ENCODE measurements at regions not wholly inside any gene's neighbourhood (a gene's known extent, or its start where the extent isn't known, plus 50 kb on each side); places are given as distances from the start of the nearest gene placed in this dataset.
A peak's percentile ranks its signal among the peaks of the same experiment; 100 is the strongest.

DNA sequence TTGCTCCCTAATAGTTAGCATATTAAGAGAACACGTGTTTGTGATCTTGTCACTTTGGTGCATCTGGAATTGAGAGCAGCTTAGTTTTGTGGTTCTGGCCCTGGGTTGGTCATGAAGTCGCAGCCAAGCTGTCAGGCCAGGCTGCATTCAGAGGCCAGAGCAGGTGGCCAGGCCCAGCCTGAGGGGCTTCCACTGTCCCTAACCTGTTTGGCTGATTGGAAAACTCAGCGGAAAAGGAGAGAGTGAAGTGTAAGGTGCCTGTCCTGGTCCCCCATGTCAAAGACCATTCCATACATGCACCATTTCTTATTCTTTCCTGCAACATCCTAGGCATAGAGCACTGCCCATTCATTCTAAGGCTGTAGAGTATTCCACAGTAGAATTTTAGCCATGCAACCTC, 111.5 kb upstream of the IGLL5 start:
- Histone ChIP-seq H3K27me3 (no peaks in the 10 kb centered on the region), H3K4me3 (no peak overlapping the region), H3K4me1 (no peaks in the 10 kb centered on the region), H3K9me3 (no peaks in the 10 kb centered on the region), H3K27ac (no peak overlapping the region), H3K36me3 (no peaks in the 10 kb centered on the region)
- intact Hi-C loops (cut with DNase I), result no loop called here
- TF ChIP-seq POLR2AphosphoS5 (IDR thresholded peaks at IDR 0.05; ENCODE audit: insufficient read depth in 1 of 2, low read depth in 1 of 2), result no peak
- no peak for TF ChIP-seq POLR2A (IDR thresholded peaks at IDR 0.05)
- TF ChIP-seq CTCF (IDR thresholded peaks at IDR 0.05), result no peak
- peak; percentile 16 to 52 for DNase-seq (ENCODE audit: extremely low spot score in 2 of 2)

DNA sequence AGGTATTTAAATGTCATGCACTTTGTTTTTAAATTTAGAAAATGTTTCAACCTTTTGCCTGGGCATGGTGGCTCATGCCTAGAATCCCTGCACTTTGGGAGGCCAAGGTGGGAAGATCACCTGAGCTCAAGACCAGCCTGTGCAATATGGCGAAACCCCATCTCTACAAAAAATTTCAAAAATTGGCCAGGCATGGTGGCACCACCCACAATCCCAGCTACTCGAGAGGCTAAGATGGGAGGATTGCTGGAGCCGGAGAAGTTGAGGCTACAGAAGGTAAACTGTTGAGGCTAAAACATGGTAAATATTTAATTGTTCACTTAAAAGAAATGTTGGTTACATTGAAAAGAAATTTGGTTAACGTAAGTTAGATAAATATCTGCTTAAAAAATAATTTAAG, 108.4 kb upstream of the IGLL5 start:
- no peak for TF ChIP-seq POLR2AphosphoS5 (IDR thresholded peaks at IDR 0.05; ENCODE audit: insufficient read depth in 1 of 2, low read depth in 1 of 2)
- no peak for TF ChIP-seq CTCF (IDR thresholded peaks at IDR 0.05)
- no peak for TF ChIP-seq POLR2A (IDR thresholded peaks at IDR 0.05)
- H3K27ac ChIP-seq, result no peak overlapping the region
- H3K4me1 ChIP-seq, result no peaks in the 10 kb centered on the region
- no peaks in the 10 kb centered on the region for H3K27me3 ChIP-seq
- intact Hi-C loops (cut with DNase I), result no loop called here
- no peak overlapping the region for H3K4me3 ChIP-seq
- no peaks in the 10 kb centered on the region for H3K36me3 ChIP-seq
- peak in 1 of 2 donors; percentile 18 for DNase-seq (ENCODE audit: extremely low spot score in 2 of 2)
- no peaks in the 10 kb centered on the region for H3K9me3 ChIP-seq

GRCh38 chr22:22783575-22783974, 104.0 kb upstream of the IGLL5 start:
- TF ChIP-seq POLR2A (IDR thresholded peaks at IDR 0.05) (no peak), CTCF (IDR thresholded peaks at IDR 0.05) (no peak), POLR2AphosphoS5 (IDR thresholded peaks at IDR 0.05; ENCODE audit: insufficient read depth in 1 of 2, low read depth in 1 of 2) (no peak)

DNA sequence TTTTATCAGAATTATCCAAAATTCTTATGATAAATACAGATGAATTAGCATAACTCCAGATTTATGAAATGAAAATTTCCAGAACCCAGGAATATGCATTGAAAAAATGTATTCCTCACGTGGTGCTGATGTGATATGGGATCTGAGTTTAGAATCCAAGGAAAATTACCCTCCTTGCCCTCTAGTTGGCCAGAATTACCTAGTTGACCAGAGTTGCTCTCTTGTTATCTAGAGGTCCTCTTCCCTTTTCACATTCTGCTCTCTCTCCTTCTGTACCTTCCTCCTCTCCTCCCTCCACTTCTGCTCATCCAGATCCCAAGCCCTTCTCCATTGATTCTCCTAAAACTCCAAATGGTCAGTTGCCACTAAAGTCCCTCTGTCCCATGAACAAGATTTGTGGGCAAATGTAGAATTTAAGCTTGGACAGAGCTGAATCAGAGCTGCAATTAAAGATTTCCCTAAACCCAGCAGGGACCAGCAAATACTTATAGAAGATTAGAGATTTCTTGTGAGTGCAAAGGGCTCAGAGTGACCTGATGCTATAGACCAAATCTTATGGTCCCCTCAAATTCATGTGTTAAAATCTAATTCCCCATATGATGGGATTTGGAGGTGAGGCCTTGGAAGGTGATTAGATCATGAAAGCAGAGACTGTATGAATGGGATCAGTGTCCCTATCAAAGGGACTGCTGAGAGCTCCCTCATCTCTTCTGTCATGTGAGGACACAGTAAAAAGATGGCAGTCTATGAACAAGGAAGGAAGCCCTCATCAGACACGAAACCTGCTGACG, 103.2 kb upstream of the IGLL5 start:
- H3K4me1 ChIP-seq, result no peaks in the 10 kb centered on the region
- H3K27ac ChIP-seq, result no peak overlapping the region
- H3K9me3 ChIP-seq, result no peaks in the 10 kb centered on the region
- intact Hi-C loops (cut with DNase I), result no loop called here
- H3K36me3 ChIP-seq, result no peaks in the 10 kb centered on the region
- H3K27me3 ChIP-seq, result no peaks in the 10 kb centered on the region
- peak in 1 of 2 donors; percentile 22 for DNase-seq (ENCODE audit: extremely low spot score in 2 of 2)
- no peak overlapping the region for H3K4me3 ChIP-seq
- TF ChIP-seq CTCF (IDR thresholded peaks at IDR 0.05) (no peak), POLR2AphosphoS5 (IDR thresholded peaks at IDR 0.05; ENCODE audit: insufficient read depth in 1 of 2, low read depth in 1 of 2) (no peak), POLR2A (IDR thresholded peaks at IDR 0.05) (no peak)

More at GRCh38 chr22:22783575-22783974, 104.0 kb upstream of the IGLL5 start:
- H3K4me1 ChIP-seq, result no peaks in the 10 kb centered on the region
- no peaks in the 10 kb centered on the region for H3K9me3 ChIP-seq
- H3K27ac ChIP-seq, result no peak overlapping the region
- DNase-seq (ENCODE audit: extremely low spot score in 2 of 2), result no peak
- H3K27me3 ChIP-seq, result no peaks in the 10 kb centered on the region
- H3K36me3 ChIP-seq, result no peaks in the 10 kb centered on the region
- no peak overlapping the region for H3K4me3 ChIP-seq
- intact Hi-C loops (cut with DNase I), result no loop called here

GRCh38 chr22:22785316-22786065, 102.1 kb upstream of the IGLL5 start:
- peak in 1 of 2 donors; percentile 76 for DNase-seq (ENCODE audit: extremely low spot score in 2 of 2)
- intact Hi-C loops (cut with DNase I), result no loop called here
- no peaks in the 10 kb centered on the region for H3K4me1 ChIP-seq
- H3K27ac ChIP-seq, result no peak overlapping the region
- no peaks in the 10 kb centered on the region for H3K9me3 ChIP-seq
- TF ChIP-seq POLR2AphosphoS5 (IDR thresholded peaks at IDR 0.05; ENCODE audit: insufficient read depth in 1 of 2, low read depth in 1 of 2) (no peak), CTCF (IDR thresholded peaks at IDR 0.05) (no peak), POLR2A (IDR thresholded peaks at IDR 0.05) (no peak)
- H3K27me3 ChIP-seq, result no peaks in the 10 kb centered on the region
- H3K4me3 ChIP-seq, result no peak overlapping the region
- no peaks in the 10 kb centered on the region for H3K36me3 ChIP-seq
